Bronchial epithelial cell (primary cell): ENCODE measurements at regions not wholly inside any gene's neighbourhood (a gene's known extent, or its start where the extent isn't known, plus 50 kb on each side); places are given as distances from the start of the nearest gene placed in this dataset.
A peak's percentile ranks its signal among the peaks of the same experiment; 100 is the strongest.

Experiments used
- DNase-seq: peaks from one replicate; pipeline ENCODE4 v3.0.0-alpha.2; 2010; ENCODE audit warnings: low read depth
- FAIRE-seq: peaks from 2 replicates; lab custom pipeline; 2011; peaks lifted over from hg19 to GRCh38; lab: Jason Lieb, UNC
- H3K27me3 ChIP-seq: 2 replicates; pipeline ENCODE4 v1.5.1; 2011; ENCODE audit warnings: low read length; ENCODE audit not compliant: control insufficient read depth, insufficient read depth
- H3K36me3 ChIP-seq: 2 replicates; pipeline ENCODE4 v1.5.1; 2011; ENCODE audit warnings: low read length; ENCODE audit not compliant: control insufficient read depth, insufficient read depth
- H3K4me3 ChIP-seq: 2 replicates; pipeline ENCODE4 v1.5.1; 2011; ENCODE audit warnings: mild to moderate bottlenecking, low read depth, low read length, control low read depth
- TF ChIP-seq, protein P1 (sequence below): IDR thresholded peaks from 2 replicates; pipeline ENCODE4 v1.5.1; 2011; ENCODE audit warnings: mild to moderate bottlenecking, moderate library complexity, low read length, control low read depth, inconsistent platforms; ENCODE audit not compliant: insufficient read depth, severe bottlenecking

DNA sequence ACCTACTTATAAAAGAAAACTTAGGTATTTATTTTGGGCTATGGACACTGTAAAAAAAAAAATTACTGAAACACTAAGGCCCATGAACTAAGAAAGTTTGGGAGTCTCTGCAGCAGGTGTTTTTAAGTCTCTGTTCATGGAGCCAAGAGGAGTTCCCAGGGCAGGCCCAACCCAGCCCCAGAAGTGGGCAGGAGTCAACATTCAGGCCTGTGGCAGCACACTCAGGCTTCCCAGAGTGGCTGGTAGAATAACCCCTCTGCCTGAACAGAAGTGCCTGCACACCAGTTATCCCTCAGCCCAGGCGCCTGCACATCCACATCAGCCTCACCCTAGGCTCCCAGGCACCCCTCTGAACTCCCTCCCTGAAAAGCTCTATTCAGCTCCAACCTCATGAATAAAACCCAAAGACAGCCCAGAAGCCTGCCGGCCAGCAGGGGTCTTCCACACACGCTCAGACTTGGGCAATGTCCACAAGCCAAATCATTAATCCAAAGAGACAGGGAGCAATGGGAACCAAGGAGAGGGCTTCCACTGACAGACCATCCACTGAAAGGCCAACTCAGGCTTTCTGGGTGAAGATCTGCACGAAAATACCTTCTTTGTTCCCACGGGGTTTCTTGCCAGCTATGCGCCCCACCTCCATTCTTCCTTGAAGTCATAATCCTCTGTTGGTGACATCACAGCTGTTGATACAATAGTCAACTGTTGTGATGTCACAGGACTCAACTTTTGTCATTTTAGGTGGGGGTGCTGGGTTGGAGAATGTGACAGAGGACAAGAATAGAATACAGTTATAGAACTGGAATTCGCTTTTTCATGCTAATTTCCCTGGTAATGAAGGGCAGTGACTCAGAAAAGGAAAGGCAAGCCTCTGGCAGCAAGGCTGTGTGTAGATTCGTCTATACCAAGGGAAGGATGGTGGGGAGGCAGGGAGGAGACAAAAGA is 83.7 kb downstream of the RPL27A start:
- TF ChIP-seq, protein P1, sequence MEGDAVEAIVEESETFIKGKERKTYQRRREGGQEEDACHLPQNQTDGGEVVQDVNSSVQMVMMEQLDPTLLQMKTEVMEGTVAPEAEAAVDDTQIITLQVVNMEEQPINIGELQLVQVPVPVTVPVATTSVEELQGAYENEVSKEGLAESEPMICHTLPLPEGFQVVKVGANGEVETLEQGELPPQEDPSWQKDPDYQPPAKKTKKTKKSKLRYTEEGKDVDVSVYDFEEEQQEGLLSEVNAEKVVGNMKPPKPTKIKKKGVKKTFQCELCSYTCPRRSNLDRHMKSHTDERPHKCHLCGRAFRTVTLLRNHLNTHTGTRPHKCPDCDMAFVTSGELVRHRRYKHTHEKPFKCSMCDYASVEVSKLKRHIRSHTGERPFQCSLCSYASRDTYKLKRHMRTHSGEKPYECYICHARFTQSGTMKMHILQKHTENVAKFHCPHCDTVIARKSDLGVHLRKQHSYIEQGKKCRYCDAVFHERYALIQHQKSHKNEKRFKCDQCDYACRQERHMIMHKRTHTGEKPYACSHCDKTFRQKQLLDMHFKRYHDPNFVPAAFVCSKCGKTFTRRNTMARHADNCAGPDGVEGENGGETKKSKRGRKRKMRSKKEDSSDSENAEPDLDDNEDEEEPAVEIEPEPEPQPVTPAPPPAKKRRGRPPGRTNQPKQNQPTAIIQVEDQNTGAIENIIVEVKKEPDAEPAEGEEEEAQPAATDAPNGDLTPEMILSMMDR = no peak
- no peak overlapping the region for H3K4me3 ChIP-seq
- H3K27me3 ChIP-seq = no peaks in the 10 kb centered on the region
- DNase-seq = no peak
- H3K36me3 ChIP-seq = no peaks in the 10 kb centered on the region
- no peak for FAIRE-seq

DNA sequence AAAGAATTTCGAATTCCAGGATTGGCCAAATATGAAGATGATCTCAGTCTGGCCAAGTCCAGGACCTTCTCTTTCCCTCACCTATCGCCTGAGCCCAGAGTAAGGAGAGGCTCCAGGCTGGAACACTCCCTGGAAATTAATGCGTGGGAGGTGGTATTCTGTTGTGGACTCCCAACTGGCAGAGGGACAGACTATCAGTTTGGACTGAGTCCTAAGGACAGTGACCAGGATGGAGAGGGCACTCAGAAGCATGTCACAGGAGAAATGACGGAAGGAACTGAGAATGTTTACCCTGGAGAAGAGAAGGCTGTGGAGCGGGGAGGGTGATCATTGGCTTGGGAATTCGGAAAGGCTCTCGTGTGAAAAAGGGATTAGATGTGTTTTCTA is 84.4 kb downstream of the RPL27A start:
- Histone ChIP-seq H3K4me3 (no peak overlapping the region), H3K27me3 (no peaks in the 10 kb centered on the region), H3K36me3 (no peaks in the 10 kb centered on the region)
- FAIRE-seq (no peak), DNase-seq (no peak)
- TF ChIP-seq, protein P1 = no peak

DNA sequence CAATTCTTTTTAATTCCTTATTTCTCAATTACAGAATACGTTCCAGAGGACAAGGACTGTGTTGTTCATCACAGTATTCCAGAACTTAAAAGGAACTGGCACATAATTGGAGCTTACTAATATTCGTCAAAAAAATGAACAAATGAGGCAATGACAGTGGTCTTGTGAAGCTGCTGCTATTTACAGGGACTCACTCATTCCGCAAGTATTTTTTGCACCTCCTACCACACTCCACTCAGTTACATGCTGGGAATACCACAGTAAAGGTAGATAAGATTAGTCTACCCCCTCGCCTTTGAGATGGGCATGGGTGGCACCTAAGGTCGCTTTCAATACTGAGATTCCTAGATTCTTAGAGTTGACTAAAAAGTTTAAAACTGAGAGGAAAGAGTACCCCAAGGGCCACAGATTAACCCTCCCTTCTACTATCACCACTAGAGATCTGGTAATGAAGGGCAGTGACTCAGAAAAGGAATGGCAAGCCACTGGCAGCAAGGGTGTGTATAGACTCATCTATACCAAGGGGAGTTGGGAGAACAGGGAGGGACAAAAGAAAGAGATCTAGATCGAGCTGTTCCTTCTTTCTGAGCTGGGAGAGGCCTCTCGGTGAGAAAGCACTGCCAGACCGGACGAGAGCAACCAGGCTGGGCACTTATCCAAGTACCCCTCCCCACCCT is 85.0 kb downstream of the RPL27A start:
- no peak for FAIRE-seq
- peak; percentile 52 for DNase-seq
- Histone ChIP-seq H3K4me3 (no peak overlapping the region), H3K27me3 (no peaks in the 10 kb centered on the region), H3K36me3 (no peaks in the 10 kb centered on the region)
- TF ChIP-seq, protein P1 = no peak

DNA sequence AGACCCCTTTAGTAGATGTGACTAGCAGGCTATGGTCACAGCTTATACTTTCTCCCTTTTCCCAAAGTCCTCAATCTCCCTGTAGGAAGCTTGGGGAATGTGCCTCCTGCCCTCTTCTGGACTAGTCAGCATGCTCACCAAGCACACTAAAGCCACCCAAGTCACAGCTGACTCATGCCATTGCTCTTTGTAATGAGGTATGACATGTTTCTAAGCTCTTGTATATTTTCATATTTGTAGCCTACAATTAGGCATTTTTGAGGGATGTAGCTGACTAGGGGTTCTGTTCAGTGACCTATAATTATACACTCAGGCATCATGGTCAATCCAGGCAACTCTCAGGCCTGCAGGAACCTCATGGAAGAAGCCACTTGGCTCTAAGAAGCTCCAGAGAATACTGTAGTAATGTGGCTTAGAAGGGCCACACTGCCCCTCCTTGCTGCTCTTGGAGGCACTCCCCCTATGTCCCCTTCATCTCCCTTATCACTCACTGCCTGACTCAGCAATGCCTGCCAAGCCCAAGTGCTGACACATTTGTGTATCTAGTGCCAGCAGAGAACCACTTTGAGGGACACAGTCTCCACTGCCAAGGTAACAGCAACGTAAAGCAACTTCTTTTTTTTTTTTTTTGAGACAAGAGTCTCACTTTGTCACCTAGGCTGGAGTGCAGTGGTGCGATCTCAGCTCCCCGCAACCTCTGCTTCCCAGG is 86.2 kb downstream of the RPL27A start:
- Histone ChIP-seq H3K27me3 (no peaks in the 10 kb centered on the region), H3K4me3 (no peak overlapping the region), H3K36me3 (no peaks in the 10 kb centered on the region)
- DNase-seq (peak; percentile 79), FAIRE-seq (no peak)
- TF ChIP-seq, protein P1 = peak; percentile 45

DNA sequence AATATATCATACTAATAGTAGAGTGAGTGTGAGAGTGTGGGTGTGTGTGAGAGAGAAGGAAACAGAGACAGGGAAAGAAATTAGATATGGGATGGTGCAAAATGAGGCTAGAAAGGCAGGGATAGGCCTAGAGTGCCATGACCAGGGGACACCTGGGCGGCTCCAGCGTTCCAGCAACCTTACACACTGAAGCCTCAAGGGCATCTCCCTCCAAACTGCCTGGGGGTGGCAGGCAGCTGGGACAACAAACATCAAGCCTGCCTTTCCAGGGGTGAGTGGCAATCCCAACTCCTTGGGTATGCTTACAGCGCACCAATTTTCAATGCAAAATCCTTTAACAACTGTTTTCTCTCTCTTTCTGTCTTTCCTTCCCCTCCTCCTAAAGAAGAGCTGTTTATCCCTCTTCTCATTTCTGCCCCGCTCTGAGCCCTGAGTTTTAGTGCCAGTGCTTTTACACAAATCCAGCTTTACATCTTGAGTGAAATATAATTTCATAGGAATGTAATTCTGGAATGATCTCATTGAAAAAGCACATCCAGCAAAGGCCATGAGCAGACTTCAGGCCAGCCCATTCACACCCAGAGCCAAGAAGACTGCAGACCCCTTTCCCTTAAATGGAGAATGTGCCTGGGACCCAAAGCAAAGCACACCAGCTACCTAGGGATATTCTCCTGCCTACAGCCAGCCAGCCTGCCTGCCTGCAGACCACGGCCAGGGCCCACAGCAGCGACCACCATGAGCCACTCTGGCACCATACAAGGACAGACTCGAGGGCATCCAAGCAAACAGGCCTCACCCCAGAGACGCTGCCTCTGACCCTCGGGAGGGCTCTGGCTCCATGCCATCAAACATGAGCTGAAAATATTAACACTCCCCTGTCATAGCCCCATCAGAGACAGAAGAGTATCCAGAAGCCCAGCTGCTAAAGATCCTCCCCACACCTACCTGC is 90.3 kb downstream of the RPL27A start:
- TF ChIP-seq, protein P1 = no peak
- H3K4me3 ChIP-seq = peak overlapping the region; percentile 17
- no peaks in the 10 kb centered on the region for H3K36me3 ChIP-seq
- no peaks in the 10 kb centered on the region for H3K27me3 ChIP-seq
- DNase-seq (no peak), FAIRE-seq (no peak)
